MM.1S (cell line): ENCODE measurements at regions not wholly inside any gene's neighbourhood (a gene's known extent, or its start where the extent isn't known, plus 50 kb on each side); places are given as distances from the start of the nearest gene placed in this dataset.

Experiments used
- DNase-seq: peaks from one replicate; pipeline ENCODE4 v3.0.0-alpha.2; 2015
- H2AFZ ChIP-seq: fragments of 300-600 bp; sonication (generic); 2 replicates; pipeline ENCODE4 v1.6.0; 2016; ENCODE audit warnings: antibody characterized with exemption, low read length
- H3F3A ChIP-seq: fragments of 300-600 bp; sonication (generic); 2 replicates; pipeline ENCODE4 v1.6.1; 2016; ENCODE audit warnings: mild to moderate bottlenecking, antibody characterized with exemption, low read length, moderate library complexity, mixed read lengths; ENCODE audit not compliant: insufficient read depth
- H3K27ac ChIP-seq: fragments of 300-600 bp; sonication (generic); 2 replicates; pipeline ENCODE4 v1.5.1; 2016; ENCODE audit warnings: mild to moderate bottlenecking, low read length
- H3K27me3 ChIP-seq: fragments of 300-600 bp; sonication (generic); replicated peaks from 2 replicates; pipeline ENCODE4 v1.6.0; 2016; ENCODE audit warnings: low read length; ENCODE audit not compliant: insufficient read depth
- H3K36me3 ChIP-seq: fragments of 300-600 bp; sonication (generic); replicated peaks from 2 replicates; pipeline ENCODE4 v1.6.1; 2016; ENCODE audit warnings: mild to moderate bottlenecking, low read length, mixed read lengths; ENCODE audit not compliant: insufficient read depth
- H3K4me1 ChIP-seq: fragments of 300-600 bp; sonication (generic); 2 replicates; pipeline ENCODE4 v1.6.1; 2016; ENCODE audit warnings: low read length, mixed read lengths
- H3K4me2 ChIP-seq: fragments of 300-600 bp; sonication (generic); 2 replicates; pipeline ENCODE4 v1.6.0; 2016; ENCODE audit warnings: low read depth, low read length
- H3K4me3 ChIP-seq: fragments of 300-600 bp; sonication (generic); 2 replicates; pipeline ENCODE4 v1.5.1; 2016; ENCODE audit warnings: low read length, mixed read lengths
- H3K79me2 ChIP-seq: fragments of 300-600 bp; sonication (generic); 2 replicates; pipeline ENCODE4 v1.6.1; 2016; ENCODE audit warnings: mixed run types, low read length, mixed read lengths
- H3K9ac ChIP-seq: fragments of 300-600 bp; sonication (generic); 2 replicates; pipeline ENCODE4 v1.6.1; 2016; ENCODE audit warnings: low read length, mixed read lengths
- H3K9me2 ChIP-seq: fragments of 300-600 bp; sonication (generic); replicated peaks from 2 replicates; pipeline ENCODE4 v1.6.1; 2016; ENCODE audit warnings: mild to moderate bottlenecking, low read length, mixed read lengths; ENCODE audit not compliant: insufficient read depth
- H3K9me3 ChIP-seq: fragments of 300-600 bp; sonication (generic); replicated peaks from 2 replicates; pipeline ENCODE4 v1.6.1; 2016; ENCODE audit warnings: mild to moderate bottlenecking, low read length, mixed read lengths; ENCODE audit not compliant: insufficient read depth
- H4K20me1 ChIP-seq: fragments of 300-600 bp; sonication (generic); 2 replicates; pipeline ENCODE4 v1.6.1; 2016; ENCODE audit warnings: mild to moderate bottlenecking, low read length, moderate library complexity, mixed read lengths; ENCODE audit not compliant: insufficient read depth
- CTCF ChIP-seq: fragments of 300-600 bp; sonication (generic); IDR thresholded peaks from 2 replicates; pipeline ENCODE4 v1.5.1; 2016; ENCODE audit warnings: antibody characterized with exemption, low read length, mixed read lengths
- EZH2 ChIP-seq: fragments of 300-600 bp; sonication (generic); optimal IDR thresholded peaks from 2 replicates; pipeline ENCODE3; 2017; ENCODE audit warnings: low read depth, mild to moderate bottlenecking, antibody characterized with exemption, low read length, mixed read lengths
- EZH2phosphoT487 ChIP-seq: fragments of 300-600 bp; sonication (generic); IDR thresholded peaks from 2 replicates; pipeline ENCODE4 v1.6.1; 2018; ENCODE audit warnings: antibody characterized with exemption, low read length

- Histone ChIP-seq H3K27me3 (no peaks in the 10 kb centered on the region), H3K9ac (no peak overlapping the region), H3K4me2 (no peak overlapping the region), H3K27ac (no peak overlapping the region), H3K36me3 (no peaks in the 10 kb centered on the region), H3K79me2 (no peaks in the 10 kb centered on the region), H3K4me3 (no peak overlapping the region), H3K9me3 (no peaks in the 10 kb centered on the region), H3K9me2 (no peaks in the 10 kb centered on the region), H4K20me1 (no peaks in the 10 kb centered on the region), H2AFZ (no peak overlapping the region), H3F3A (no peaks in the 10 kb centered on the region), H3K4me1 (peaks cover 12% of the 10 kb centered on the region)
- no peak for DNase-seq
- TF ChIP-seq CTCF (no peak), EZH2phosphoT487 (no peak), EZH2 (no peak)
Observed at GRCh38 chr3:175911937-175912336, 1052.8 kb downstream of the NAALADL2 start.

- Histone ChIP-seq H3K4me1 (peaks cover 3% of the 10 kb centered on the region), H3K79me2 (no peaks in the 10 kb centered on the region), H3K27me3 (no peaks in the 10 kb centered on the region), H3K4me2 (no peak overlapping the region), H2AFZ (no peak overlapping the region), H3K27ac (no peak overlapping the region), H3F3A (no peaks in the 10 kb centered on the region), H3K36me3 (no peaks in the 10 kb centered on the region), H3K9me2 (no peaks in the 10 kb centered on the region), H3K9me3 (no peaks in the 10 kb centered on the region), H3K9ac (no peak overlapping the region), H3K4me3 (no peak overlapping the region), H4K20me1 (no peaks in the 10 kb centered on the region)
- no peak for DNase-seq
- TF ChIP-seq CTCF (no peak), EZH2phosphoT487 (no peak), EZH2 (no peak)
Observed at GRCh38 chr3:175902226-175902625, 1043.1 kb downstream of the NAALADL2 start.

GRCh38 chr3:175898194-175898593, 1039.1 kb downstream of the NAALADL2 start:
- no peak overlapping the region for H2AFZ ChIP-seq
- H3K4me3 ChIP-seq: no peak overlapping the region
- no peaks in the 10 kb centered on the region for H3K9me3 ChIP-seq
- H4K20me1 ChIP-seq: no peaks in the 10 kb centered on the region
- H3K4me1 ChIP-seq: peaks cover 25% of the 10 kb centered on the region
- peaks cover 12% of the 10 kb centered on the region for H3F3A ChIP-seq
- no peak overlapping the region for H3K9ac ChIP-seq
- H3K36me3 ChIP-seq: no peaks in the 10 kb centered on the region
- no peak overlapping the region for H3K27ac ChIP-seq
- TF ChIP-seq EZH2 (no peak), CTCF (no peak), EZH2phosphoT487 (no peak)
- H3K27me3 ChIP-seq: no peaks in the 10 kb centered on the region
- H3K4me2 ChIP-seq: no peak overlapping the region
- no peaks in the 10 kb centered on the region for H3K79me2 ChIP-seq
- H3K9me2 ChIP-seq: no peaks in the 10 kb centered on the region
- DNase-seq: no peak
